HG03342 (cell line): ENCODE measurements at regions not wholly inside any gene's neighbourhood (a gene's known extent, or its start where the extent isn't known, plus 50 kb on each side); places are given as distances from the start of the nearest gene placed in this dataset.

Source experiments
- ATAC-seq: cut with Tn5 transposase; IDR thresholded peaks from one replicate; pipeline ENCODE4 v1.9.1; 2021; ENCODE audit warnings: mild to moderate bottlenecking, moderate library complexity; ENCODE audit not compliant: unreplicated experiment

- no peak for ATAC-seq
These were observed 386.6 kb upstream of the THBS1 start for GRCh38 chr15:39194106-39194830.

- ATAC-seq: no peak
These were observed 384.9 kb upstream of the THBS1 start for GRCh38 chr15:39195961-39196486.

GRCh38 chr15:39198044-39199000 is 382.6 kb upstream of the THBS1 start:
- no peak for ATAC-seq

- ATAC-seq: no peak
These were observed 381.8 kb upstream of the THBS1 start for GRCh38 chr15:39199076-39199475.

- ATAC-seq: no peak
These were observed 380.3 kb upstream of the THBS1 start for GRCh38 chr15:39200586-39200985.

- no peak for ATAC-seq
These were observed 378.2 kb upstream of the THBS1 start for GRCh38 chr15:39202641-39203040.

GRCh38 chr15:39204031-39204430 is 376.8 kb upstream of the THBS1 start:
- no peak for ATAC-seq

GRCh38 chr15:39205081-39205480 is 375.8 kb upstream of the THBS1 start:
- no peak for ATAC-seq

GRCh38 chr15:39205506-39206371 is 375.1 kb upstream of the THBS1 start:
- no peak for ATAC-seq

- no peak for ATAC-seq
These were observed 373.3 kb upstream of the THBS1 start for GRCh38 chr15:39207532-39208115.

- no peak for ATAC-seq
These were observed 372.7 kb upstream of the THBS1 start for GRCh38 chr15:39208187-39208586.

GRCh38 chr15:39209548-39210211 is 371.2 kb upstream of the THBS1 start:
- ATAC-seq: no peak

GRCh38 chr15:39211108-39211979 is 369.5 kb upstream of the THBS1 start:
- ATAC-seq: no peak

GRCh38 chr15:39213385-39213840 is 367.5 kb upstream of the THBS1 start:
- ATAC-seq: no peak

GRCh38 chr15:39215015-39215414 is 365.9 kb upstream of the THBS1 start:
- no peak for ATAC-seq

GRCh38 chr15:39216816-39217215 is 364.1 kb upstream of the THBS1 start:
- no peak for ATAC-seq

GRCh38 chr15:39219608-39220007 is 361.3 kb upstream of the THBS1 start:
- ATAC-seq: no peak

GRCh38 chr15:39226169-39226937 is 354.5 kb upstream of the THBS1 start:
- no peak for ATAC-seq
